GM12878 (cell line): ENCODE measurements at regions not wholly inside any gene's neighbourhood (a gene's known extent, or its start where the extent isn't known, plus 50 kb on each side); places are given as distances from the start of the nearest gene placed in this dataset.

Experiments
- ATAC-seq: fragments of 200-7000 bp; cut with Tn5 transposase; 3 replicates; pipeline ENCODE4 v1.9.1; 2020; ENCODE audit warnings: mild to moderate bottlenecking, moderate library complexity
- BruUV-seq: library from RNA; stranded (reverse); fragments of 400-500 nt; replicated peaks from 2 replicates; lab custom pipeline; 2021; lab: Mats Ljungman, UMichigan
- CTCF ChIA-PET: fragments of 300-600 bp; sonication (Branson Sonifier 250); formaldehyde crosslinking; extraction: SDS; loops from one replicate; lab custom pipeline; 2021; ENCODE audit warnings: inconsistent platforms; lab: Yijun Ruan, JAX
- POLR2A ChIA-PET: fragments of 350-600 bp; formaldehyde crosslinking; extraction: SDS; loops from one replicate; lab custom pipeline; 2021; ENCODE audit warnings: inconsistent platforms; lab: Charles Lee
- RAD21 ChIA-PET: fragments of 300-600 bp; sonication (Branson Sonifier 250); formaldehyde crosslinking; loops from one replicate; lab custom pipeline; 2023; ENCODE audit warnings: antibody characterized with exemption; ENCODE audit not compliant: unreplicated experiment; lab: Charles Lee
- SMC1A ChIA-PET: fragments of 300-600 bp; sonication (Branson Sonifier 250); formaldehyde crosslinking; loops from one replicate; lab custom pipeline; 2023; ENCODE audit not compliant: unreplicated experiment, uncharacterized antibody; lab: Charles Lee
- DNase-seq: peaks from one replicate; pipeline ENCODE4 v3.0.0-alpha.2; 2011; ENCODE audit warnings: low read depth, low spot score
- FAIRE-seq: peaks from 3 replicates; lab custom pipeline; 2011; peaks lifted over from hg19 to GRCh38; lab: Jason Lieb, UNC
- H2AFZ ChIP-seq: 2 replicates; pipeline ENCODE4 v1.6.0; 2011; ENCODE audit warnings: low read depth, low read length, control low read depth; ENCODE audit not compliant: control insufficient read depth
- H3K27ac ChIP-seq: 2 replicates; pipeline ENCODE4 v1.5.1; 2011; ENCODE audit warnings: control low read depth; ENCODE audit not compliant: control insufficient read depth, insufficient read depth
- H3K27me3 ChIP-seq, 2 experiments: replicated peaks in 1 of 2; 2 replicates each; pipeline versions ENCODE4 v1.6.0 to v1.6.1; 2011; ENCODE audit warnings: low read length in 1 of 2; ENCODE audit not compliant: control insufficient read depth in 2 of 2, insufficient read depth in 2 of 2
- H3K36me3 ChIP-seq, 2 experiments: 2 replicates each; pipeline ENCODE4 v1.5.1; 2011; ENCODE audit warnings: low read length in 1 of 2; ENCODE audit not compliant: control insufficient read depth in 2 of 2, insufficient read depth in 2 of 2
- H3K4me1 ChIP-seq: 2 replicates; pipeline ENCODE4 v1.6.1; 2011; ENCODE audit warnings: mild to moderate bottlenecking, low read length, moderate library complexity, mixed read lengths; ENCODE audit not compliant: control insufficient read depth, insufficient read depth
- H3K4me2 ChIP-seq: 2 replicates; pipeline ENCODE4 v1.6.0; 2011; ENCODE audit warnings: control low read depth; ENCODE audit not compliant: control insufficient read depth, insufficient read depth
- H3K4me3 ChIP-seq: fragments of 200-600 bp; sonication (generic); 2 replicates; pipeline ENCODE4 v1.5.1; 2016
- H3K79me2 ChIP-seq: 2 replicates; pipeline ENCODE4 v1.6.0; 2011; ENCODE audit warnings: low read length; ENCODE audit not compliant: control insufficient read depth, insufficient read depth
- H3K9ac ChIP-seq: 2 replicates; pipeline ENCODE4 v1.8.0; 2011; ENCODE audit warnings: low read length, control low read depth, mixed read lengths; ENCODE audit not compliant: control insufficient read depth, insufficient read depth
- H3K9me3 ChIP-seq: replicated peaks from 3 replicates; pipeline ENCODE4 v1.5.1; 2011; ENCODE audit warnings: mild to moderate bottlenecking, low read length; ENCODE audit not compliant: control insufficient read depth, insufficient read depth
- H4K20me1 ChIP-seq: 2 replicates; pipeline ENCODE4 v1.6.0; 2011; ENCODE audit not compliant: control insufficient read depth, insufficient read depth
- ASH2L ChIP-seq: fragments of 300-600, 200-600 bp; sonication (generic); IDR thresholded peaks from 2 replicates; pipeline ENCODE4 v1.6.1; 2017; ENCODE audit warnings: low read depth, mild to moderate bottlenecking, borderline replicate concordance
- BRCA1 ChIP-seq: IDR thresholded peaks from 2 replicates; pipeline ENCODE4 v1.6.1; 2011; ENCODE audit warnings: low read depth, low read length, improper control_type of control experiment
- CHD1 ChIP-seq: IDR thresholded peaks from 2 replicates; pipeline ENCODE4 v1.6.1; 2012; ENCODE audit warnings: low read depth, low read length, improper control_type of control experiment
- E4F1 ChIP-seq: fragments of 450-650 bp; IDR thresholded peaks from 2 replicates; pipeline ENCODE4 v1.6.1; 2018; ENCODE audit warnings: borderline replicate concordance, mild to moderate bottlenecking; ENCODE audit not compliant: partially characterized antibody
- EZH2 ChIP-seq: IDR thresholded peaks from 2 replicates; pipeline ENCODE4 v1.6.1; 2012; ENCODE audit warnings: low read depth, mild to moderate bottlenecking, control low read depth, inconsistent platforms, low read length, borderline replicate concordance; ENCODE audit not compliant: control insufficient read depth
- HDAC6 ChIP-seq: fragments of 200-600 bp; sonication (generic); IDR thresholded peaks from one replicate; pipeline ENCODE4 v1.8.0; 2017; ENCODE audit warnings: antibody characterized with exemption; ENCODE audit not compliant: unreplicated experiment
- JUNB ChIP-seq: IDR thresholded peaks from 2 replicates; pipeline ENCODE4 v1.6.1; 2016; ENCODE audit warnings: antibody characterized with exemption, mild to moderate bottlenecking
- KDM1A ChIP-seq: fragments of 200-600 bp; sonication (generic); IDR thresholded peaks from 2 replicates; pipeline ENCODE4 v1.6.1; 2016; ENCODE audit warnings: borderline replicate concordance
- LARP7 ChIP-seq: fragments of 450-650 bp; IDR thresholded peaks from 2 replicates; pipeline ENCODE4 v1.6.1; 2017; ENCODE audit warnings: mild to moderate bottlenecking
- NFXL1 ChIP-seq: fragments of 450-650 bp; IDR thresholded peaks from 2 replicates; pipeline ENCODE4 v1.6.1; 2017; ENCODE audit warnings: antibody characterized with exemption, mild to moderate bottlenecking, borderline replicate concordance
- POU2F2 ChIP-seq: IDR thresholded peaks from 3 replicates; pipeline ENCODE4 v1.6.1; 2011; ENCODE audit warnings: low read depth, mild to moderate bottlenecking, low read length, borderline replicate concordance
- RFX5 ChIP-seq: IDR thresholded peaks from 2 replicates; pipeline ENCODE4 v1.6.1; 2011; ENCODE audit warnings: low read depth, low read length, improper control_type of control experiment
- YBX1 ChIP-seq: fragments of 450-650 bp; IDR thresholded peaks from 2 replicates; pipeline ENCODE4 v1.6.1; 2016; ENCODE audit warnings: antibody characterized with exemption
- ZBTB40 ChIP-seq: fragments of 450-650 bp; IDR thresholded peaks from 2 replicates; pipeline ENCODE4 v1.6.1; 2016; ENCODE audit warnings: mild to moderate bottlenecking, moderate library complexity, borderline replicate concordance
- ZNF687 ChIP-seq: fragments of 450-650 bp; IDR thresholded peaks from 2 replicates; pipeline ENCODE4 v1.6.1; 2017; ENCODE audit warnings: mild to moderate bottlenecking, moderate library complexity
- WGBS: methylation state at CpG from one replicate; pipeline ENCODE4 v1.1.6; 2016; ENCODE audit warnings: low lambda C conversion rate; ENCODE audit not compliant: insufficient replicate concordance, insufficient coverage; ENCODE audit errors: missing lambda C conversion rate; 5-methylcytosine and 5-hydroxymethylcytosine counted together
- in situ Hi-C: fragments of 300-500 bp; cut with MboI; formaldehyde crosslinking; loops from 9 replicates; pipeline ENCODE4 v1.14.3; 2018; ENCODE audit warnings: mixed read lengths
- intact Hi-C: fragments of 100-400 bp; cut with micrococcal nuclease; formaldehyde crosslinking; loops from one replicate; pipeline ENCODE4 v1.14.2; 2022; ENCODE audit not compliant: unreplicated experiment

- RAD21 ChIA-PET, result no interaction called here
- POLR2A ChIA-PET, result no interaction called here
- ATAC-seq (no peak), DNase-seq (no peak), FAIRE-seq (no peak)
- SMC1A ChIA-PET, result no interaction called here
- H3K79me2 ChIP-seq, result no peaks in the 10 kb centered on the region
- no peaks in the 10 kb centered on the region for H3K36me3 ChIP-seq
- CTCF ChIA-PET, result no interaction called here
- no peak overlapping the region for H3K9ac ChIP-seq
- intact Hi-C loops (no loop called here), in situ Hi-C loops (no loop called here)
- no peaks in the 10 kb centered on the region; the same call in 1 of the 2 replicates for H4K20me1 ChIP-seq
- H3K27ac ChIP-seq, result no peak overlapping the region
- no peak overlapping the region for H2AFZ ChIP-seq
- TF ChIP-seq ZNF687, result no peak
- TF ChIP-seq RFX5, result no peak
- no peak for TF ChIP-seq YBX1
- TF ChIP-seq EZH2, result no peak
- TF ChIP-seq JUNB, result no peak
- TF ChIP-seq BRCA1, result no peak
- no peak for TF ChIP-seq CHD1
- TF ChIP-seq E4F1, result no peak
- no peak for TF ChIP-seq LARP7
- TF ChIP-seq ASH2L, result no peak
- TF ChIP-seq HDAC6, result no peak
- no peak for TF ChIP-seq NFXL1
- TF ChIP-seq KDM1A, result no peak
- no peak for TF ChIP-seq POU2F2
- no peak for TF ChIP-seq ZBTB40
- H3K9me3 ChIP-seq, result no peaks in the 10 kb centered on the region
- no peak overlapping the region for H3K4me2 ChIP-seq
- no peak overlapping the region for H3K4me3 ChIP-seq
- no peaks in the 10 kb centered on the region; a peak in 1 of 4 replicates for H3K27me3 ChIP-seq
- no TSS peak for BruUV-seq
- WGBS, result 33% methylated on average over 7 of the region's 7 CpGs
- no peaks in the 10 kb centered on the region for H3K4me1 ChIP-seq
These were observed 356.5 kb upstream of the IL12A start for GRCh38 chr3:159632128-159632527.
